ENCODE measurements at regions not wholly inside any gene's neighbourhood (a gene's known extent, or its start where the extent isn't known, plus 50 kb on each side); places are given as distances from the start of the nearest gene placed in this dataset.

GRCh38 chr15:98063871-98064270 lies 103.4 kb downstream of the ARRDC4 start:
- TF ChIP-seq EZH2phosphoT487 (IDR thresholded peaks at IDR 0.05; ENCODE audit: borderline replicate concordance, low read depth, low read length) = no peak
- TF ChIP-seq, protein P1, sequence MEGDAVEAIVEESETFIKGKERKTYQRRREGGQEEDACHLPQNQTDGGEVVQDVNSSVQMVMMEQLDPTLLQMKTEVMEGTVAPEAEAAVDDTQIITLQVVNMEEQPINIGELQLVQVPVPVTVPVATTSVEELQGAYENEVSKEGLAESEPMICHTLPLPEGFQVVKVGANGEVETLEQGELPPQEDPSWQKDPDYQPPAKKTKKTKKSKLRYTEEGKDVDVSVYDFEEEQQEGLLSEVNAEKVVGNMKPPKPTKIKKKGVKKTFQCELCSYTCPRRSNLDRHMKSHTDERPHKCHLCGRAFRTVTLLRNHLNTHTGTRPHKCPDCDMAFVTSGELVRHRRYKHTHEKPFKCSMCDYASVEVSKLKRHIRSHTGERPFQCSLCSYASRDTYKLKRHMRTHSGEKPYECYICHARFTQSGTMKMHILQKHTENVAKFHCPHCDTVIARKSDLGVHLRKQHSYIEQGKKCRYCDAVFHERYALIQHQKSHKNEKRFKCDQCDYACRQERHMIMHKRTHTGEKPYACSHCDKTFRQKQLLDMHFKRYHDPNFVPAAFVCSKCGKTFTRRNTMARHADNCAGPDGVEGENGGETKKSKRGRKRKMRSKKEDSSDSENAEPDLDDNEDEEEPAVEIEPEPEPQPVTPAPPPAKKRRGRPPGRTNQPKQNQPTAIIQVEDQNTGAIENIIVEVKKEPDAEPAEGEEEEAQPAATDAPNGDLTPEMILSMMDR (conservative IDR thresholded peaks at IDR 0.05; ENCODE audit: low read length) = no peak
